HG03108 (cell line): ENCODE measurements at regions not wholly inside any gene's neighbourhood (a gene's known extent, or its start where the extent isn't known, plus 50 kb on each side); places are given as distances from the start of the nearest gene placed in this dataset.
"Not testable (repeated sequence)": the region's sequence is repeated elsewhere in the genome, so short reads cannot be mapped to it uniquely, and the experiment has no call there.

Source experiments
- ATAC-seq: cut with Tn5 transposase; IDR thresholded peaks from one replicate; pipeline ENCODE4 v1.9.1; 2021; ENCODE audit warnings: moderate library complexity; ENCODE audit not compliant: unreplicated experiment

DNA sequence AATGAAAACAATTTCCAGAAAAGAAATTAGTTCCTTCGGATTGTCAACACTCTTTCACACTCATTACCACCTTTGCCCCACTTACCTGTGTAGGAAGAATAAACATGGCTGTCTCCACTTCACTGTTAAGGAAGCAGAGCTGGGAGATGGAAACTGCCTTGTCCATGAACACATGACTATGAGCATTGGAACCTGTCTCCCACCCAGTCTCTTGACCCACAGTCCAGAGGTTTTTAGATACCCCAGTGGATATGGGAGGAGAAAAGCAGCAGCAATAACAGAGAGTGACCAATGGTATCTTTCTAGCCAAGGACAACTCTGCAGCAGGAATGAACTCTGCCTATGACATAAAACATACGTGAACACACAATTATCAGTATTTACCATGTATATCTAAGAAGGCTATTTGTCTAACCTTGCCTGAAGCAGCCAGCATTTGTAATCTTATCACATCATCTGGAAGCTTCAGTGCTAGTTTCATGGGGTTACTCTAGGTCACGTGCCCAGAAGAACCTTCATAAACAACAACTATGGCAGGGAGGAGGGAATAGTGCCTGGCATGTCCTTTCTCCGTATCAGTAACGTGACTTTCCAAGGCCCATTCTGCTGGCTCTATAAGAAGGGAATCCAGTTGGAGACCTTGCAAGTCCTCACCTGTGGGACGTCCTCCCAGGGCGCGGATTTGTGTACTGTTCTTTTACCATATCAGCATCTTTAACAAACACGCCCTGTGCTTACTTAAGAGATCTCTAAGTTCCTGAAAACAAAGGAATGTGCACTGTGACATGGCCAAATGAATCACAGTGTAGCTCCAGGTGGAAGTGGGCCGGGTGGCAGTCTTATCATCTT, 221.8 kb upstream of the UBL3 start:
- ATAC-seq = no peak

DNA sequence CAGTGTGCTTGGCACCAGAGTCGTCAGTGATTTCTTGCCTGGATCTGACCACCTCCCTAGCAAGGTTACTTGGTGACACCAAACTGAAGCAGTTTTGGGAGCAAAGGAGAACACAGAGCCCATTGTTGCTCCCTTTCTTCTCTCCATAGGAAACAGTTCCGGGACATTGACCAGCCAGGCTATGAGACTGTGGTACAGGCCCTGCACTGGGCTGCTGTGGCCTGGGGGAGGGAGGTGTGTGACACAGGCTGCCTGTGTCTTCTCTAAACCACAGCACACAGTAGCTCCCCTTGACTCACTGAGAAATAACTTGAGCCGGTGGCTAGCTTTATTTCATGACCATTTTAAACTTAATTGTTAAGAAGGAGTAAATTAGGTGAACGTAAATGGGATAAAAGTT, 214.8 kb upstream of the UBL3 start:
- ATAC-seq = no peak

DNA sequence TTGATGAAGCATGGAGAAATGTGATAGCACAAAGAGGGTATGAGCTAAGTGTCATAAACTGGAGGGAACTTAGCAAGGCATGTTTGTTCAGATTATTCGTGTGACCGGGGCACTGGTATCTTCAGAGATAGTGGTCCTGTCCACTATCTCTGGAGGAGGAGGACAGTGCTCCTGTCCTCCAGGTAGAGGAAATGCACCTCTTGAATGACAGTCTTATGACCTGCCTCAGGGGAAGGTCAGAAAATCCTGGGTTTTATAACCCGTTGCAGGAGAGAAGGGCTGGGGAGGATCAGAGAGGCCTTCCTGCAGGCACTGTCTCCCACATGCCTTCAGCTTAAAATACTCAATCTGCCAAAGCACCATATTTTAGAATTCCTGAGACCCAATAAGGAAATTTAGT, 213.5 kb upstream of the UBL3 start:
- ATAC-seq = no peak

DNA sequence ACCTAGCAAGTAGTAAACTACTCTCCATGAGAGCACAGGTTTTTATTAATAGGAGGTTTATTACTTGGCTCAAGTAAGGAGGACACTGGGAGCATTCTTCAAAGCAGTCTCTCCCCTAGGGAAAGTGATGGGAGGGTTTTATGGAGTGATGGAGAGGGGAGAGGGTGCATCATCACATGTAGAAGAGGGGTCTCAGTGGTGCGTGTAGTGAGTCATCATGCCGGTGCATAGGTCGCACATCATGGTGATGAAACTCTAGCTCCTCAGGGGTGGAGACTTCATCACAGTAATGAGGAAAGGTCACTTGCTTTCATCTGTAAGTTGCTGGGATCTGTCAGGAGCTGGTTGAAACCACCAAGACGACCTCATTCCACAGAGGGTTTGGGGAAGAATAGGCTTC, 210.8 kb upstream of the UBL3 start:
- ATAC-seq = no peak

DNA sequence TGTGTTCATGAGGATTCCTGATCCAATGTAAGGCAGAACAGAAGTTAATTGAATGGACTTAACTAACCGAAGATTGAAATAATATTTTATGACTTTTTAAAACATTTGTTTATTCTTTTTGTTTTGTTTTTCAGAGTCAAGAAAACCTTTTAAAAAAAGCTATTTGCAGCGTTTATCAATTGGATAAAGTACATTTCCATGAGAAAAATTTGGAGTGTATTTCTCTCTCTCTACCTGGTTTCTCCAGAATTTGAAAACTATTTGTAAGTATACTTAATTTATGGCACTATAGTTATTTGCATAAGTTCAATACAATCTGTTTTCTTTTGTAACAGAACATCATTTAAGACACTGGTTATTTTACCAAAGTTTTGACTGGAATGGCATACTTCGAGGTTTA, 208.0 kb upstream of the UBL3 start:
- ATAC-seq = no peak

DNA sequence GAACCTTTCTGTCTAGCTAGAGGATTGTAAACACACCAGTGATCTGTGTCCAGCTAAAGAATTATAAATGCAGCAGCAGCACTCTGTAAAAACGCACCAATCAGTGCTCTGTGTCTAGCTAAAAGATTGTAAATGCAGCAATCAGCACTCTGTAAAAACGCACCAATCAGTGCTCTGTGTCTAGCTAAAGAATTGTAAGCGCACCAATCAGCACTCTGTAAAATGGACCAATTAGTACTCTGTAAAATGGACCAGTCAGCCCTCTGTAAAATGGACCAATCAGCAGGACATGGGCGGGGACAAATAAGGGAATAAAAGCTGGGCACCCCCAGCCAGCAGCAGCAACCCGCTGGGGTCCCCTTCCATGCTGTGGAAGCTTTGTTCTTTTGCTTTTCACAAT, 204.1 kb upstream of the UBL3 start:
- not testable (repeated sequence) for ATAC-seq

DNA sequence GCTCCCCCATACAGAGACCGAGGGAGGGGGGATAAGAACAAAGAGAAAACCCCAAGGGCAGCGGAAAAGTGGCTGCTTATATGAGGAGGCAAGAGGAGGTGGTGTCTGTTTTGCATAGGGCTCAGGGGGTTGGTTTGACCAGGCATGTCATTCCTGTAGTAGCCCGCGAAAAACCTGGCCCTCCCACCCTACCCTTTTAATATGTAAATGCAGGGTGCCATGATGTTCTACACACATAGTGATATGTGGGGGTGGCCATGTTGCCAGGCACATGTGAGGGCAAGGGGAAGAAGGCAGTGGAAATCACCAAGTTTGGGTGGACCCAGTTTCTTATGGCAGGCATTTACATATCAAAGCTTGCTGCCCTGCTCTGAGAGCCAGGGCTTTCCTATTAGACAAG, 203.5 kb upstream of the UBL3 start:
- no peak for ATAC-seq

DNA sequence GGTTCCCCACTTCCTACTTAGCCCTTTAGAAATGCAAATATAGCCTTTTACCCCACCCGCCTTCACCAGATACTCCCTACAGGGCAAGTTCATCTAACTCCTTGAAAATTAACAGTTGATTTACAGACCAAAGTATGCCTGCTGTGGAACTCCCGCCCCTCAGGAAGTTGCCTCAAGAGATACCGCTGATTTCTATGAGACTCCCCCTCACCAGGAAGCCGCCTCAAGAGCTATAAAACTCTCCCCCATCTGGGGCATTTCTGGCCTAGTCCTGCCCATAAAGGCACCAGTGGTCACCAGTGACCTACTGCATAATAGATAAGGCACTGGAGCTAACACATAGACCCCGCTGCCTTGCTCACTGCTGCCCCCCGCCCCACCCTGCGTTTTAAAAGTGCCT, 201.7 kb upstream of the UBL3 start:
- no peak for ATAC-seq

DNA sequence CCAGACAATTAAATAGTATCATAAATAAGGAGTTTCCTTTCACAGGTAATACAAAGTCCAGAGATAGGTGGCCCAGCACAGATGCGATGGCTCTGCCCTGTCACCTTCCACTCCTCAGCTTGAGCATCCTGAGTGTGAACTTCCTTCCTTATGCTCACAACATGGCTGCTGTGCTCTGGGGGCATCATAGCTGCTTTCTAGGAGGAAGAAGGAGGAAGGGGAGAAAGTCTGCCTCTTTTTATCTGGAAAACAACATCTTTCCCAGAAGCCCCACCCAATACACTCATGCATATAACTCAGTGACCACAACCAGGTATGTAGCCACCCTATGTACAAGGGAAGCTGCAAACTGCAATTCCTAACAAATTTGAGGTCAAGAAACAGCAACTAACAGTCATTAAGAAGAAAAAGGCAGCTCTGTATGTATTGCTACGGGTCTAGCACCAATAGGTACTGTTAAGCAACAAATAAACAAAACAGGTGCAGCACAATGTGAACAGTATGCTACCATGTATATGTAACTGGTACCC, 201.2 kb upstream of the UBL3 start:
- no peak for ATAC-seq

DNA sequence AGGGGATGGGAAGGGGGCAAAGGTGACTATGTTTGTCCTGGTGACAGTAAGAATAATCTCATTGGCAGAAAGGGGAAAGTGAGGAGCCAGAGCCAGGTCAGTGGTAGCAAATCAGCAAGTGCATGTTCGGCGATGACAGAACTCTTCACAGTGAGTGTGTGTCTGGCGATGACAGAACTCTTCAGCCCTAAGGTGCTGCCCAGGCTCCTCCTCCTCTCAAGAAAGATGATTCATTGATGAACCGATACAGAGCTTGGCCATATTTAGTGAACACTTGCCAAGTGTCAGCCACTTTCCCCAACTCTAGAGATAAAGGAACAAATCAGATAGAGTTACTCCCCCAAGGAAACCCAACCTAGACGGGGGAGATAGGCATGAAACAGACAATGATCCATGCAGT, 199.3 kb upstream of the UBL3 start:
- no peak for ATAC-seq

DNA sequence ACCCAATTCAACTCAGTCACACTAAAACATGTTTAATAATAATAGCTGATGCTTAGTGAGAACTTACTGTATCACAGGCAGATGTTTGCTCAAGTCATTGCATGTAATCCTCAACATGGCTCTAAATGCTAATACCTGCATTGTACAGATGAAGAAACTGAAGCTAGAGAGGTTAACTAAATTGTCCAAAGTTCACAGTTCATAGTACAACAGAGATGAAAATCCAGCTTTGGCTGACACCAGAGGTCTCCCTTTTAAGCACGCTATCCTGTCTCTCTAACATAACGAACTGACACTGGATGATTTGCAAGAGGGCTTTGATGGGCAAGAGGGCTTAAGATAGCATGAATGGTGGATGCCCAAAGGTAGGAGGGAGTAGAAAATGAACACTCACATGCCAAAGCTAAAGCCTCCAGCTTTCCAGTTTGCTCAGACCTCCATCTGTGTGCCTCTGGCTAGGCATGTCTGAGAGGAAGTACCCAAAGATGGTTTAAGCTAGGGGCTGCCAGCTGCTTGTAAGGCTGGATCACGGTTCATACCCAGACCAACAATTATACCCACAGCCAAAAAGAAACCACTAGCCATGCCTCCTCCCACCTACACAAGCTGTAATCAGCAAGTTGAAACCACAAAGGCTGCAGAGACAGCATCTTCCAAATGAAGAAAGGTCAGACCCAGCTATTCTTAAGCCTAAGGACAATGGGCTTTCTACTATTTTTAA, 196.9 kb upstream of the UBL3 start:
- ATAC-seq = no peak

DNA sequence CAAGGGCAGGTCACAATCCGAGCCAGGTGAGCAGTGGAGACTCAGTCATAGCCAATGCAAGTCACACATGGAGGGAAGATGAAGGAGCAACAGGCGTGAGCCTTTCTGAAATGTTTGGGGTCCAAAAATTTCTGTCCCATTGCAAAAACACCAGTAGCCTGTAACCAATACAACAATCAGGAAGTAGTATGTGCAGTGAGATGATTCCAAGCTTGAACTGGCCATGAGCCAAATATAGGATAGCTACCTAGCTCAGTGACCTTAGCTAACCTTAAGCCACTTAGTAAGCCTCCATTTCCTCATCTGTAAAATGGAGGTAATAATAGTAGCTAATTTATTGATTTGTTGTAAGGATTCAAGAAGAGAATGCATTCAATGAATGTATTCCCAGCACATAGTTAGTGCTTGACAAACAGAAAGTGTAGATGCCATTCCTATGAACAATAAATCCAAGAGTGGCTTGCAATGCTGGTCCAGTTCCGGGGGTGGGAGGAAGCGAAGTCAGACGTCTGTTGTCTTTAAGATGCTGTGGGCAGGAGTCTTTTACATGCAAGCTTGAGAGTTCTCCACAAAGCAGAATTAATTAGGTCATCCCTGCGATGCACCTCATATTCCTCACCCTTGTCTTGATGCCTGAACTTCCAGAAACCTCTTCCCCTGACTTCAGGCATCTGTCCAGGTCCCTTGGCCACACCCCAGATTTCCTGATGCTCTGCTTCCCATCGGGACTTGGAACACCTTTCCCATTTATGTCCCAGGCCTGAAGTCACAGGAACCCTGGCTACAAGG, 195.7 kb upstream of the UBL3 start:
- ATAC-seq = no peak

DNA sequence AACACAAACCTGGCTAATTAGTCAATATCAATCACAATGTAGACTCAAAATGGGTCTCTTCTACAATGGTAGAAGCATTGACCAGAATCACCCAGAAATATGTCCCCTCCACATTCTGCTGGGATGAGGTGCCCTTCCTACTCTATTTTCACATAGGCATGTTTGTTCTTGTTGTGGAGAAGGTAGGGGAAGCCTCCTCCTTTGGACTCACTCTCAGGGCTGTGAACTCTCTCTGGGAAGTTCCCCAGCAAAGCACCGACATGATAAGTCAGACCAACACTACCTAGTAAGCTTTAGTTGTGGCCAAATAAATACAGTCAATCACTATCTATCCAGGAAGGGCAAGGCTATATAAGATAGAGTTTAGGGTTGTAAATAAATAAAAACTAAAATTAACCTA, 194.5 kb upstream of the UBL3 start:
- no peak for ATAC-seq

DNA sequence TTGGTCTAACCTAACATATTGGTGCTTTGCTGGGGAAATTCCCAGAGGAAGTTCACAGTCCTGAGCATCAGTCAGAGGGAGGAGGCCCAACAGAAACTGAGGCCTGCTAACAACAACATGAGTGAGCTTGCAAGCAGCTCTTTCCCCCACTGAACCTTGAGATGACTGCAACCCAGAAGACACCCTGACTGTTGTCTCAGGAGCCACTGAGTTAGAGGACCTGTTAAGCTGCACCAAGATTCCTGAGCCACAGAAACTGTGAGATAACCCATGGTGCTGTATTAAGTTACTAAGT, 193.2 kb upstream of the UBL3 start:
- ATAC-seq = no peak

DNA sequence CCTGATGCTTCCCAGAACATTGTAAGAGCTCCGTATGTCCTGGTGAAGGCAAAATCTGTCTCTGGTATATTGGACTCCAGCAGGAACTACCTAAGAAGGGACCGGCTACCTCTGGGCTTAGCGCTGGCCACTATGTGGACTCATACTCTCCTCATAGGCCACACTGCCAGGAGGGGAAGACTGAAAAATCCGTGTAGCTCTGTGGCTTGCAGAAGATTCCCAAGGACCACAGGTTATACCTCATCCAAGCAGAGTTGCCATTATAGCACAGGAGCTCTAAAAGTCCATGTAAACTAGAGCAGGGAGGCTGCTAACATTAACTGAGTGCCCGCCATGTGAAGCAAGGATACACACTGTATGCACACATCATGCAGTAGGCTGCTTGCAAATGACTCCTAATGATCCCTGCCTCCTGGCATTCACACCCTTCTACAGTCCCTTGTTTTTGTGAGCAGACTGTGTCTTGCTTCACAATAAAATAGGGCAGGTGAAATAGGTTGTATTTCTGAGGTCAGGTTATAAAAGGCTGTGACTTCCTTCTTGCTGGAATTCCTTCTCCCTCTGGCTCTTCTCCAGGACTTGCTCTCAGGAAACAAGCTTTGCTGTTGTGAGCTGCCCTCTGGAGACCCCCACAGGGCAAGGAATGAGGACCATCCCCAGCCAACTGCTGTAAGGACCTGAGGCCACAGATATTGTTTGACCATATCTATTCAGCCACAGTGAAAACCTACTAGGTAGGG, 192.6 kb upstream of the UBL3 start:
- ATAC-seq = no peak

DNA sequence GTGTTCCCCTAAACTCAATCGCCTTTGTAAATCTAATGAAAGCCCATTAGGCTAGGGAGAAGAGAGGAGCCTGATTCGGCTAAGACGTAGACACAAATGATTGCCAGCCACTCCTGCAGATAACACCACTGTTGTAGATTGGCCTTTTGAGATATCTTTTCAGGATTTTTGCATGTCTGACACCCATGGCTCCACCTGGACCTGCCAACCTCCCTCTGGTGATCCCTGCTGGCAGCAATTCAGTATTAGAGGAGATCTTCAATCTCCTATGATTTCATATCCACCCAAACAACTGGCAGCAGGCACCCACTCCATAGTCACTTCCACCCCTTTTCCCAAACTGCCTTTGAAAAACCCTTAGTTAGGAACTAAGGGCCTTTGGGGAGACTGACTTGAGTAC, 191.9 kb upstream of the UBL3 start:
- ATAC-seq = no peak

DNA sequence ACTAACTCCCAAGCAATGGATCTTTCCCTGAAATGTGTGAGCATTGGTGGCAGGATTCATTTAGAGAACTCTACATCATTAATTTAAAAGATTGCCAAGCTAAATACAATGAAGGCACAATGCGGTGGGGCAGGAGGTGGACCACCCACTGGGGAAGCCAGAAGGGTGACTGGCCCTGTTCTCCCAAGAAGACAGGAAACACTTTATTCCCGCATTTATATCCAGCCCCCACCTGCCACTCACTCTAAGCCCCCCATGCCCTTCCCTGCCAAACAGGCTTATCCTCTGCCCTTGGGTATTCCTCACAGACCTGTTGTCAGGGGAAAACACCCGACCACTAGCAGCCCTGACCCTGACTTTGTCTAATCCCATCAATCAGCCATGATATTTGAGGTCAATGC, 189.1 kb upstream of the UBL3 start:
- ATAC-seq = no peak

DNA sequence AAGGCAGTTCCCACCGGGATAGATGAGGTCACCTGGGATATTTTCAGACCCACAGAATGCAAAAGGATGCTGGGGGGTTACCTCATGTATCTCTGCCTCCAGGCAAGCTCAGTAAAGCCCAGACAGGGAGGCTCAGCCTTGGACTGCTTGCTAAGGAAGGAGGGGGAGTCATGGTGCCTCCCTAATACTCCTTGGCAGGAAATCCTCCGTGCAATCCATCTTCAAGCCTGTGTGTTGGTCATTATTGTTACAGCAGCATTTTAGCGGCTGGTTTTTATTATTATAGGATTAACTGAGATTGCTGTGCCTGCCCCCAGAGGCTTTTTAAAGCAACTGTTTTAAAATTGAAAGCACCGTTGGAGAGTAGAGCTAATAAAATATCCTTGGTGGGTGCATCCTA, 188.5 kb upstream of the UBL3 start:
- ATAC-seq = no peak

DNA sequence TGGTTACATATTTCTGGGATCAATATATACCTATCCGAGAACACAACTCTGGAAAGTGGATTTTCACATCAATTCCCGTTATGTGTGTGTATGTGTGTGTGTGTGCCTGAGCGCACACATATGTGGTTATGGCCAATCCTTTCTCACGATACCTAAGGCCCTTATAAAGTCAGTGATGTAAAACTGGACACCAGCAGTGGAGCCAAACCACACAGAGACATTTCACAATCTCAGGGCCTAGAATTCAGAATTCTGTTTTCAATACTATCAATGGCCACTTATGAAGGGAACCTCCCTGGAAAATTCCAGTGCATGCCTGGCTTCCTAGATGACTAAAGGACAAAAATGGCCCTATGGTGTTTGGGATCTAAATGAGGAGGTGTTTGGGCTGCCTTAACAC, 187.3 kb upstream of the UBL3 start:
- ATAC-seq = no peak

DNA sequence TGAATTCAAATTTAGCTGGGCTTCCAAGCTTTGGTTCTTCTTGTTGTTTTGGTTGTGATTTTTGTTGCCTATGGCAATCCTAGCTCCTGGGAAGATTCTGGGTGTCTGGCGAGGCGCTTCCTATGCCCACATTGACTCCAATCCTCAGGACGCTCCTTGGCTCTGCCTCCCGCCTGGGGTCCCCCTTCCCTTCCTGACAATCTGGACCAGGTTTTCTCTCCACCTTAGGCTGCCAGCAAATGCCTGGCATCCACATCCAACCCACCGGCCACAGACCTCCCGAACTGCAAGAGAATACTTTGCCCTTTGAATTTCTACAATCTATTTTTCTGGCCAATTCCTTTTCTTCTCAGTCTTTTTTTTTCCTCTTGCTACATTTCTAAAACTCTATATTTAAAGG, 186.9 kb upstream of the UBL3 start:
- no peak for ATAC-seq

DNA sequence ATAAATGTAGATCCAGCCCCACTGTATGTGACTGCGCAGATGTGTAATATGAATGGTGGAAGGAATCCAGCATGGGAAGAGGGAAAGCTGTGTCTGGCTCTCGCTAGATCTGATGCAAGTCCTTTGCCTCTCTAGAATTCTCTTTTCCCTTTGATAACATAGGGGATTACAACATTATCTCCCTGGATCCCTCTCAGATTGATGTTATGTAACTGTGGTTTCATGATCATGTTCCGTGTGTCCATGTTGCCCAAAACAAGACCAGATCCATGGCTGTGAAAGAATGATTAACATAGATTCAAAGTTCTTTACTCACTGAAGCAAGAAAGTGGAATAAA, 184.0 kb upstream of the UBL3 start:
- no peak for ATAC-seq
